SK-N-DZ (cell line): ENCODE measurements at regions not wholly inside any gene's neighbourhood (a gene's known extent, or its start where the extent isn't known, plus 50 kb on each side); places are given as distances from the start of the nearest gene placed in this dataset.

Experiments used
- DNase-seq: peaks from one replicate; pipeline ENCODE4 v3.0.0-alpha.2; 2015; ENCODE audit warnings: low spot score

DNA sequence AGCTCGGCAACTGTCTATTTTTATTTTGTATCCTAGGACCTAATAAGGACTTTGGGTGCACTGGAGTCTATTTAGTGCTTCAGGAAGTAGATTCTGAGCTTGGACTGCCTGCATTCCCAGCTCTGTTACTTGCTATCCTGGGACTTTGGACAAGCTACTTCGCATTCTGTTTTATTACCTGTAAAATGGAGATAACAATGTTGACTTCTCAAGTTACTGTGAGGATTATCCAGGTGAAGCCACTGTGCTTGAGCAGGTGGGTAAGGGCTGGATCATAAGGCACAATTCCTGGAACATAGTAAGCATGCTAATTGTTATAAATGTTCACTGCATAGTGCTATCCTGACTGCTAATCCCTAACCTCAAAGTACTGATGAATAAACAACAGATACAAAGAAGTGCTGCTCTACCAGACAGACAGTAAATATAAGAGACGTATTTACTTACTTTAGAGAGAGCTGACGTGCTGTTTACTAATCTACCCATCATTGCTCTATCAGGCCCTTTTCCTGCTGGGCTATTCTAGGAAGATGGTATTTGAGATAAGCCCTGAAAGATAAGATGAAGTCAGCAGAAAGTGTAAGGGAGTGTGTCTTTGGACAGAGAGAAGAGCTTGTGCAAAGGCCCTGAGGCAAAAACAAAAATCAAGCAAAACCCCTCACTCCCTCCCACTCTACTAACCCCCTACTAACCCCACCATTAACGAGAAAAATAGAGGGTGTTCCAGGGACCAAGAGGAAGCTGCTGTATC is 50.8 kb upstream of the FLT1 start:
- no peak for DNase-seq
